Adrenal gland (tissue), 5 donors: ENCODE measurements at regions not wholly inside any gene's neighbourhood (a gene's known extent, or its start where the extent isn't known, plus 50 kb on each side); places are given as distances from the start of the nearest gene placed in this dataset.

Experiments
- POLR2A ChIP-seq, 2 donors: fragments of 450-650 bp; IDR thresholded peaks; one replicate each; pipeline ENCODE4 v1.6.1; 2017; ENCODE audit warnings: antibody characterized with exemption in 2 of 2, mild to moderate bottlenecking in 2 of 2, moderate library complexity in 1 of 2
- TF ChIP-seq, protein P1 (sequence below), 6 experiments: fragments of 450-650 bp in 4 of 6; fragments of 200-600 bp in 2 of 6; sonication (generic) in 1 of 6; IDR thresholded peaks; 1 replicate in 5 of 6; 2 replicates in 1 of 6; pipeline versions ENCODE4 v1.5.1 to v1.8.0; 2016 to 2021; ENCODE audit warnings: antibody characterized with exemption in 6 of 6, mild to moderate bottlenecking in 2 of 6, moderate library complexity in 1 of 6
- donor health status: DM: no; HTN: no; CAD: no.

DNA sequence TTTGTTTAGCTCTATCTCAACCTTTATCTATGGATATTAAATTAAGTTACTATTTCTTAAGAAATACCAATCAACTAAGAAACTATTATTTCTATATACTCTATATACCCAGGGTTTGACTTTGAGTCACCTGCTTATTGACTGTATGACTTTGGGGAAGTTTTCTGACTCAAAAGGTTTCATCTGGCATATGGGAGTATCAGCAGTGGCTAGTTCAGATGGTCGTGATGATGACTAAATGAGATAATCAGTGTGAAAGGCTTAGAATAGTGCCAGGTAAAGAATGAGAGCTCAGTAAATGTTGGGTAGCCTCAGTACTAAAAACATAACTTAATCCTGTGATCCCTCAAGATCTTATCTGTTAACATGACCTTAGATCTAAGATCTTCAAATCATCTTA is 179.7 kb upstream of the ISL1 start:
- TF ChIP-seq, protein P1, sequence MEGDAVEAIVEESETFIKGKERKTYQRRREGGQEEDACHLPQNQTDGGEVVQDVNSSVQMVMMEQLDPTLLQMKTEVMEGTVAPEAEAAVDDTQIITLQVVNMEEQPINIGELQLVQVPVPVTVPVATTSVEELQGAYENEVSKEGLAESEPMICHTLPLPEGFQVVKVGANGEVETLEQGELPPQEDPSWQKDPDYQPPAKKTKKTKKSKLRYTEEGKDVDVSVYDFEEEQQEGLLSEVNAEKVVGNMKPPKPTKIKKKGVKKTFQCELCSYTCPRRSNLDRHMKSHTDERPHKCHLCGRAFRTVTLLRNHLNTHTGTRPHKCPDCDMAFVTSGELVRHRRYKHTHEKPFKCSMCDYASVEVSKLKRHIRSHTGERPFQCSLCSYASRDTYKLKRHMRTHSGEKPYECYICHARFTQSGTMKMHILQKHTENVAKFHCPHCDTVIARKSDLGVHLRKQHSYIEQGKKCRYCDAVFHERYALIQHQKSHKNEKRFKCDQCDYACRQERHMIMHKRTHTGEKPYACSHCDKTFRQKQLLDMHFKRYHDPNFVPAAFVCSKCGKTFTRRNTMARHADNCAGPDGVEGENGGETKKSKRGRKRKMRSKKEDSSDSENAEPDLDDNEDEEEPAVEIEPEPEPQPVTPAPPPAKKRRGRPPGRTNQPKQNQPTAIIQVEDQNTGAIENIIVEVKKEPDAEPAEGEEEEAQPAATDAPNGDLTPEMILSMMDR (IDR thresholded peaks at IDR 0.05), result no peak
- no peak for TF ChIP-seq POLR2A (IDR thresholded peaks at IDR 0.05)
